ENCODE measurements at regions not wholly inside any gene's neighbourhood (a gene's known extent, or its start where the extent isn't known, plus 50 kb on each side); places are given as distances from the start of the nearest gene placed in this dataset.
"Not testable (repeated sequence)": the region's sequence is repeated elsewhere in the genome, so short reads cannot be mapped to it uniquely, and the experiment has no call there.

GRCh38 chr3:84680700-84681099 is 278.1 kb upstream of the CADM2 start:
- no peak for DNase-seq

DNA sequence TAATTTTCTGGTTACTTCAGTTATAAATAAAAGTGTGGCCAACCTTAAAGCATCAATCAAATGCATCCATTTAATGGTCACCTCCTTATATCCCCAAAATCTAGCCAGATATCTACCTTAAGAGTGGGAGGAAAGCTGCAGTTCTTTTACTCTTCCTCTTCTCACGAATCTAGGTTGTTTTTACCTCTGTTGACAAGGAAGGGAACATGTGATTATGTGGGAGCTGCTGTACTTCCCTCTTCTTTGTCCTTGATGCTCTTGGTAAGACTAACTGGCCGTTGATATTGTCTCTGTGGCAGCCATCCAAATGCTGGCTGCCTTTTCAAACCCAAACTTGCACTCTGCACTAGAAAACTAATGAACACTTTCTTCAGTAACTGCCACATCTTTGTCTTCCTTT is 275.3 kb upstream of the CADM2 start:
- DNase-seq = no peak

- DNase-seq = no peak
These were observed 273.3 kb upstream of the CADM2 start for GRCh38 chr3:84685467-84685866.

GRCh38 chr3:84692261-84692660 is 266.5 kb upstream of the CADM2 start:
- no peak for DNase-seq

GRCh38 chr3:84710288-84710687 is 248.5 kb upstream of the CADM2 start:
- peak; percentile 22 to 29 for DNase-seq

- no peak for DNase-seq
These were observed 240.9 kb upstream of the CADM2 start for GRCh38 chr3:84717894-84718293.

GRCh38 chr3:84724877-84725276 is 233.9 kb upstream of the CADM2 start:
- no peak for DNase-seq

DNA sequence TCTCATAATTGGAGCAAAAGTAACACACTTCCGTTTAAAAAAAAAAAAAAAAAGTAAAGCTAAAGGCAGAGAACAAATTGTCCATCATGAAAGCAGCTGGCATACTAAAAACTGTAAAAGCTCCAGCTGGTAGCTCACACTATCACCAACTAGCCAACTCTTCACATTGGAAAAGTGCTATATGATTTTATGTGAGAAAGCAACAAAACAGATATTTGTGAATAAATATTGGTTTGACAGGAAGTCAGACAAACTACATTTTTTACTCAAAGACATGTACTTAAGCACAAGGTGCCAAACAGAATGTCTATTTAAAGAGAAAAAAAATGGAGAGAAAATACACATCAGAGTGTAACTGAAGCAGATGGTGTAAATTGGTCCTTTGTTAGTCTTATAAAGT is 231.2 kb upstream of the CADM2 start:
- no peak for DNase-seq

DNA sequence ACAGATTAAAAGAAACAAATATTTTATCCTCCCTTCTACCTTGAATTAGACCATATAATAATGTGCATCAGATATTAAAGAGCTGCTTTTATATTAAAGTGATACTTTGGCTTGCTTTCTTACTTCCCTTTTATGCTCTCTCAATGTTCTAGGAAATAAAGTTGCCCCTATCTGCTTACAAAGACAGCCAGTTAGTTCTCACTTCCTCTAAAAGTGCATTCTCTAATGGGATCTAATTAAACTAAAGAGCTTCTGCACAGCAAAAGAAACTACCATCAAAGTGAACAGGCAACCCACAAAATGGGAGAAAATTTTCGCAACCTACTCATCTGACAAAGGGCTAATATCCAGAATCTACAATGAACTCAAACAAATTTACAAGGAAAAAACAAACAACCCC is 224.1 kb upstream of the CADM2 start:
- DNase-seq = not testable (repeated sequence)

- DNase-seq = no peak
These were observed 220.7 kb upstream of the CADM2 start for GRCh38 chr3:84738086-84738485.

DNA sequence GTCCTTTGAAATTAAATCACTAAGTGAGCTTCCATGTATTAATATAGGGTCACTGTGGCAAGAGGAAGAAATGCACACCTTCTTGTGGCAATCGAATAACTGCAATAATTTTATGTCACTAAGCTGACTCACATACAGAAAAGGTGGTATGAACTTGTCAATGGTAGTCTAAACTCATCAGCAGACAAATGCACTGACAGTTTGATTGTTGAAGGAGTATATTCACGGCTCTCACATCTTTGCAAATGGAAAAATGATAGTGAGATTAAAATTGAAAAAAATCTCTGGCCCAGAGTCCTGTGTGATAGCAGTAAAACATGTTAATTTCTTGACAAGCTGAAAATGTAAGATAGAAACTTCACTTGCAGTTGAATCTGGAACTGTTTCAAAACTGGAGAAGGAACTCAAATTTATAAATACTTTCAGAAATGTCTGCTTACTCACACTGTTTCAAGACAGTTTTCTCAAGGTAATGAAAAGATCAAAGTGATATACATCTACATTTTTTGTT is 215.8 kb upstream of the CADM2 start:
- no peak for DNase-seq

DNA sequence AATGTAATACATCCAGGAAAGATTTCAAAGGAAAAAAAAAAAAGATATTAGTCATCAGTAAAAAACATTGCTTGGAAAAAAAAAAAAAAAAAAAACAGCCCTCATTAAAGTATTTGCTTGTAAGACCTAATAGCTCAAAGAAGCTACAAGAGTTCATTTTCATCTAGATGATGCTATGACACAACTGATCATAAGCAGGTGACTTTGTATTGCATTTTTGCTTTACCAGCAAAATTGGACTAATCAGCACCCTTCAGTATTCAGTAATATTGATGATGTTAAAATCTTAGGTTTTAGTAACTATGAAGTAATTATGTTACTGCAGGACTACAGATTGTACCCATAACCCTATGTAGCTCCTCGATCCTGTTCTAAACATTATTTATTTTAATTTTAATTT is 214.7 kb upstream of the CADM2 start:
- DNase-seq = no peak

DNA sequence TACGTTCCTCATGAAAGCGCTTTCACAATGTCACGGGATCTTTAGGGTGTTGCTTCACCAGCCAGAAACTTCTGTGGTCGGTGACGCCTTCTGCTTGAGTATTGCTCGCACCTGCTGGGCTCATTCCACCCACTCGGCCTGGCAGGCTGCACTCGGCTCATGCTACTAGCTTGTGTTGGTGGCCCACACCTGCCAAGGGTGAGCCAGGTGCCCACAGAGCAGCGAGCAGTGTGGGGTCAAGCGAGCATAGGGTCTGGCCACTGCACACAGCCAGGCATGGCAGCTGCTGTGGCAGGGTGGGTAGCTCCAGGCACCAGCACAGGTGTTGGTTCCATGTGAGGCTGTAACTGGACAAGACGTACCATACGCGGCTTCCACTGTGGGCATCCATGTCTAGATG is 202.9 kb upstream of the CADM2 start:
- DNase-seq = no peak

DNA sequence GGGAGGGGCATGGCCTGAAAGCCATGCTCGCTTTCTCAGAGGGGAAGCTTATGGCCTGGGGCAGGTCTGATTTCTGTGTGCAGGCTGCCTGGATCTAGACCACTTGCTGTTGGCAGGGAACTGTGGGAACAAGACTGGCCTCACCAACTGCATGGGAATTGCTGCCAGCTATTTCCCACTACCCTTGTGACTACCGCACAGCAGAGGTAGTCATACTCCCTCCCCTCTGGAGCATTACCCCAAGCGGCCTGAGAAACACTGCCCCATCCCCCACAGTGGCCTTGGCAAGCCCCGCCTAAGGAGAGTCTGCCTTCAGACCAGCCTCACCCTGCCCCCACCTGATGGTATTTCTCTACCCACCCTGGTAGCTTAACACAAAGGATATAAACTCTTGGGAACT is 199.4 kb upstream of the CADM2 start:
- no peak for DNase-seq

DNA sequence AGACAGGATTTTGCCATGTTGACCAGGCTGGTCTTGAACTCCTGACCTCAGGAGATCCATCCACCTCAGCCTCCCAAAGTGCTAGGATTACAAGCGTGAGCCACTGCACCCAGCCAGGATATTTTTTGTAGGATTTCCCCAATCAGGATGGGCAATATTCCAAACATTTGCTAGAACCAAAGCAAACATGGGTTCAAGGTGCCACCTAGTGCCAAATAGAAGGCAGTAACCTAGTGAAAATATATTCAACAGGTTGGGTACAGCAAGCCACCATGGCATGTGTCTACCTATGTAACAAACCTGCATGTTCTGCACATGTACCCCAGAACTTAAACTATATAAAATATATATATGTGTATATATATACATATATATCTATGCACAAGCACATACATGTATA is 185.9 kb upstream of the CADM2 start:
- peak in 1 of 2 donors; percentile 3 for DNase-seq

- DNase-seq = no peak
These were observed 175.5 kb upstream of the CADM2 start for GRCh38 chr3:84783281-84783680.

DNA sequence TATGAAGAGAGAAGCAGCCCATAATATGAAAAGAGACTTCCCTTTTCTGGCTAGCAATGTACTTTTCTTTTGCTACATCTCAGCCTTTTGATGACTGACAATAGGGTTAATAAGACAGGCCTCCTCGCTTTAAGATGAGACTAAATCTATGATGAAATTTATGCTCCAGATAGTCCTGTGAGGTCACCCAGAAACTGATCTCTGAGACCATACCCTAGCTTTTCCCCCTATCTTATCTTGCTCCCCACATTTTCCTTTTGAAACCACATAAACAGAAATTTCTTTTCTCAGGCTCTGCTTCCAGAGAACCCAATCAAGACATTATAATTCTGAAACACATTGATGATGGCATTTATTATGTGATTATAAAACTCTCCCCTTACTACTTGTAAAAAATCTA is 168.8 kb upstream of the CADM2 start:
- no peak for DNase-seq

DNA sequence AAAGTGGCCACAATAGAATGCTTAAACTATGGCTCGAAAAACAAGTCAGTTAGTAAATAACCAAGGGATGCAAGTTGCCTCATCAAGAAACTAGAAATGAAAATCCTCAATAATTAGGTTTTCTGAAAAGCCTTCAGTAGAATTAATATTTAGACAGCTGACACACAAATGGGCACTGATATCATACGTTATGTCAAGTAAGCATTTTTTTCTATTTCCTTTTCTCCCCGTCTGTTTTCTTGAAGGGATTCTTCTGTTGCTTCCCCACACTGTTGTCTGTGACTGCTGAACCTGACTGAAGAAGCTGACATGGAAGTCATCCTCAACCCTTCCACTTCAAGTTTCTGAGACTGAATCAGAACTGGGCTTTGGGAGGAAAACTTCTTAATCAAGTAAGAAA is 151.8 kb upstream of the CADM2 start:
- DNase-seq = no peak

DNA sequence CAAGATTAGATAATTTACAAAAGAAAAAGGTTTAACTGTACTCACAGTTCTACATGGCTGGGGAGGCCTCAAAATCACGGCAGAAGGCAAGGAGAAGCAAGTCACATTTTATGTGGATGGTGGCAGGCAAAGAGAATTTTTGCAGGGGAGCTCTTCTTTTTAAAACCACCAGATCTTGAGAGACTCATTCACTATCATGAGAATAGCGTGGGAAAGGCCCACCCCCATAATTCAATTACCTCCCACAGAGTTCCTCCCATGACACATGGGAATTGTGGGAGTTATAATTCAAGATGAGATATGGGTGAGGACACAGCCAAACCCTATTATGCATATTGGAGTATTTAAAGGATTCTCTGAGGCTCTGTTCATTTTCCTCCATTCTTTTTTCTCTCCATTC is 138.7 kb upstream of the CADM2 start:
- no peak for DNase-seq

- no peak for DNase-seq
These were observed 137.9 kb upstream of the CADM2 start for GRCh38 chr3:84820906-84821305.

DNA sequence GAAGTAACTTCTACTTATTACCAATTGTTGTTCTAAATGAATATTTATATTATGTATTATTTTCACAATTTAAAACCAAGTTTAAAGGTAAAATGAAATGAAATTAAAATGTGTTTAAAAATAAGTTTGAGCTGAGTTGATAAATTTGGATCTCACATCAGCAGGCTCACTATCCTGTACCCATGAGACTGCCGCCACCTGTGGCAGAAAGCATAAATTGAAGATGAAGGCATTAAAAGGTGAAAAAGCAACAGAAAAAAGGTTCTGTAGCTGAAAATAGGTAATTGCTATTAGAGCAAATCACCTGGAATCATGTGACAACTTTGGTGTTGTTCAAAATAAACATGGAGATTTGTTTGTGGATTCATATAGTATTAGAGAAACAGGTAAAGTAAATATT is 133.0 kb upstream of the CADM2 start:
- DNase-seq = no peak

- DNase-seq = no peak
These were observed 128.3 kb upstream of the CADM2 start for GRCh38 chr3:84830476-84830875.

DNA sequence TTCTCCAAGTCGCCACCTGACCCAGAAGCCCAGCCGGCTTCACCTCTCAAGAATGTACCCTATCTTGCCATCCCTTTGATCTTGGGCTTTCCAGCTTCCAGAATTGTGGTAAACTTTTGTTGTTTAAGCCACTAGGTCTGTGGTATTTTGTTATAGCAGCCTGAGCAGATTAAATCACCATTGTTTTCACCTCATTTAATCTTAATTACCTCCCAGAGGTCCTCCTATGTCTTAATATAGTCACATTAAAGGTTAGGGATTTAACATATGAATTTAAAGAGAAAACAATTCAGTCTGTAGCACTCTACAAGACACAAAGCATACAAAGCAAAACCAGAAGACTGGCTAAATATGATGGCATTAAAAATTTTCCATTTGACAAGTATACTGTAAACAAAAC is 123.4 kb upstream of the CADM2 start:
- no peak for DNase-seq

GRCh38 chr3:84836961-84837360 is 121.8 kb upstream of the CADM2 start:
- DNase-seq = no peak

GRCh38 chr3:84877092-84877491 is 81.7 kb upstream of the CADM2 start:
- DNase-seq = no peak

DNA sequence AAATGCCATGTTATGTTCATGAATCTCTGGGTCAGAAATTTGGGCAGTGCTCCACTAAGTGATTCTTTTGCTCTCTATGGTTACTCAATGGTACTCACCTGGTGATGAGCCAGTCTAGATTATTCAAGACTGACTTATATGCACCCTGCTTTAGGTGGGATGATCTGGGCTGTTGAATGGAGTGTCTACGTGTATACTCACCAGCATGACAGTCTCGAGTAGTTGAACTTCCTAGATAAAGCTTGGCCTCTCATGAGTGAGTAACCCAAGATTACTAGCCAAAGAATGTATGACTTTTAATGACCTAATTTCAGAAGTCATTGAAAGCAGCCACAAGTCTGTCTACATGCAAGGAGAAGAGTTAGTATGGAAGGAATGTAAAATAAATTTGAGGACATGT is 77.5 kb upstream of the CADM2 start:
- DNase-seq = no peak
